Calu3 (cell line): ENCODE measurements at regions not wholly inside any gene's neighbourhood (a gene's known extent, or its start where the extent isn't known, plus 50 kb on each side); places are given as distances from the start of the nearest gene placed in this dataset.

ENCODE experiments used
- BruUV-seq: library from RNA; stranded (reverse); fragments of 400-500 nt; replicated peaks from 2 replicates; lab custom pipeline; 2021; lab: Mats Ljungman, UMichigan
- CTCF ChIA-PET: fragments of 300-600 bp; sonication (Branson Sonifier 250); formaldehyde crosslinking; loops from one replicate; lab custom pipeline; 2022; ENCODE audit warnings: antibody characterized with exemption; lab: Charles Lee
- DNase-seq: peaks from one replicate; pipeline ENCODE4 v3.0.0; 2022
- H3K27ac Mint-ChIP-seq: one replicate; pipeline ENCODE4 v1.8.0; 2022; ENCODE audit warnings: mixed read lengths; ENCODE audit not compliant: unreplicated experiment
- H3K27me3 Mint-ChIP-seq: one replicate; pipeline ENCODE4 v1.8.0; 2022; ENCODE audit warnings: mixed read lengths; ENCODE audit not compliant: unreplicated experiment
- H3K36me3 Mint-ChIP-seq: one replicate; pipeline ENCODE4 v1.8.0; 2022; ENCODE audit warnings: mild to moderate bottlenecking, moderate library complexity, mixed read lengths; ENCODE audit not compliant: insufficient read depth, unreplicated experiment
- H3K4me1 Mint-ChIP-seq: one replicate; pipeline ENCODE4 v1.8.0; 2022; ENCODE audit warnings: mild to moderate bottlenecking, low read depth, mixed read lengths; ENCODE audit not compliant: unreplicated experiment
- H3K4me3 Mint-ChIP-seq: one replicate; pipeline ENCODE4 v1.8.0; 2022; ENCODE audit warnings: mild to moderate bottlenecking, low read depth, moderate library complexity, mixed read lengths; ENCODE audit not compliant: unreplicated experiment
- H3K9me3 Mint-ChIP-seq: one replicate; pipeline ENCODE4 v1.8.0; 2022; ENCODE audit warnings: low read depth, mixed read lengths; ENCODE audit not compliant: unreplicated experiment
- CTCF ChIP-seq: fragments of 200-600 bp; IDR thresholded peaks from one replicate; pipeline ENCODE4 v1.8.0; 2022; ENCODE audit warnings: antibody characterized with exemption; ENCODE audit not compliant: unreplicated experiment
- intact Hi-C: fragments of 100-400 bp; cut with micrococcal nuclease; formaldehyde crosslinking; loops from one replicate; pipeline ENCODE4 v1.10.0; 2022; ENCODE audit not compliant: unreplicated experiment

- Mint-ChIP-seq H3K4me1 (no peaks in the 10 kb centered on the region), H3K27ac (no peak overlapping the region), H3K36me3 (no peaks in the 10 kb centered on the region), H3K4me3 (no peak overlapping the region), H3K9me3 (peaks cover 12% of the 10 kb centered on the region), H3K27me3 (no peaks in the 10 kb centered on the region)
- no peak for DNase-seq
- no TSS peak for BruUV-seq
- no peak for TF ChIP-seq CTCF
- intact Hi-C loops, result no loop called here
- CTCF ChIA-PET, result no interaction called here
Measured at GRCh38 chr16:64225696-64226095, 896.2 kb downstream of the CDH11 start.

GRCh38 chr16:64225036-64225435 lies 896.8 kb downstream of the CDH11 start:
- TF ChIP-seq CTCF, result no peak
- DNase-seq, result no peak
- H3K27ac Mint-ChIP-seq, result no peak overlapping the region
- H3K4me3 Mint-ChIP-seq, result no peak overlapping the region
- no TSS peak for BruUV-seq
- intact Hi-C loops, result no loop called here
- no peaks in the 10 kb centered on the region for H3K27me3 Mint-ChIP-seq
- H3K9me3 Mint-ChIP-seq, result peaks cover 12% of the 10 kb centered on the region
- CTCF ChIA-PET, result no interaction called here
- H3K36me3 Mint-ChIP-seq, result no peaks in the 10 kb centered on the region
- H3K4me1 Mint-ChIP-seq, result no peaks in the 10 kb centered on the region

- Mint-ChIP-seq H3K4me1 (no peaks in the 10 kb centered on the region), H3K27me3 (no peaks in the 10 kb centered on the region), H3K9me3 (peaks cover 7% of the 10 kb centered on the region), H3K4me3 (no peak overlapping the region), H3K36me3 (no peaks in the 10 kb centered on the region), H3K27ac (no peak overlapping the region)
- DNase-seq, result no peak
- intact Hi-C loops, result no loop called here
- TF ChIP-seq CTCF, result no peak
- BruUV-seq, result no TSS peak
- CTCF ChIA-PET, result no interaction called here
Measured at GRCh38 chr16:64217789-64218535, 903.9 kb downstream of the CDH11 start.

- no peak for TF ChIP-seq CTCF
- Mint-ChIP-seq H3K4me1 (no peaks in the 10 kb centered on the region), H3K4me3 (no peak overlapping the region), H3K36me3 (no peaks in the 10 kb centered on the region), H3K9me3 (peaks cover 5% of the 10 kb centered on the region), H3K27me3 (no peaks in the 10 kb centered on the region), H3K27ac (no peak overlapping the region)
- BruUV-seq, result no TSS peak
- CTCF ChIA-PET, result no interaction called here
- DNase-seq, result no peak
- intact Hi-C loops, result no loop called here
Measured at GRCh38 chr16:64215730-64216129, 906.1 kb downstream of the CDH11 start.
